ENCODE measurements at regions not wholly inside any gene's neighbourhood (a gene's known extent, or its start where the extent isn't known, plus 50 kb on each side); places are given as distances from the start of the nearest gene placed in this dataset.
"Not testable (repeated sequence)": the region's sequence is repeated elsewhere in the genome, so short reads cannot be mapped to it uniquely, and the experiment has no call there.

- peaks cover 0 to 11% of the 10 kb centered on the region in 2 donors for H3K27me3 ChIP-seq (ENCODE audit: control insufficient read depth in 2 of 2, insufficient read depth in 2 of 2, low read length in 2 of 2)
- H3K9ac ChIP-seq (ENCODE audit: low read depth in 1 of 2, low read length in 2 of 2), result no peak overlapping the region
- no peak overlapping the region for H3K27ac ChIP-seq (ENCODE audit: low read depth in 2 of 2, low read length in 2 of 2)
- no peaks in the 10 kb centered on the region for H3K9me3 ChIP-seq (ENCODE audit: control insufficient read depth in 2 of 2, low read length in 2 of 2)
- no peaks in the 10 kb centered on the region for H3K36me3 ChIP-seq (ENCODE audit: control insufficient read depth in 2 of 2, insufficient read depth in 2 of 2, low read length in 2 of 2)
- H3K4me3 ChIP-seq (ENCODE audit: low read length in 2 of 2), result no peak overlapping the region
- H3K4me1 ChIP-seq (ENCODE audit: control insufficient read depth in 2 of 2, insufficient read depth in 2 of 2, low read length in 2 of 2), result no peaks in the 10 kb centered on the region
Measured at GRCh38 chr2:65608466-65608865, 176.1 kb upstream of the SPRED2 start.

GRCh38 chr2:65607662-65608305, 175.4 kb upstream of the SPRED2 start:
- Histone ChIP-seq H3K4me3 (ENCODE audit: low read length in 2 of 2) (no peak overlapping the region), H3K9ac (ENCODE audit: low read depth in 1 of 2, low read length in 2 of 2) (no peak overlapping the region), H3K36me3 (ENCODE audit: control insufficient read depth in 2 of 2, insufficient read depth in 2 of 2, low read length in 2 of 2) (no peaks in the 10 kb centered on the region), H3K9me3 (ENCODE audit: control insufficient read depth in 2 of 2, low read length in 2 of 2) (no peaks in the 10 kb centered on the region), H3K27ac (ENCODE audit: low read depth in 2 of 2, low read length in 2 of 2) (no peak overlapping the region), H3K27me3 (ENCODE audit: control insufficient read depth in 2 of 2, insufficient read depth in 2 of 2, low read length in 2 of 2) (peaks cover 0 to 11% of the 10 kb centered on the region in 2 donors), H3K4me1 (ENCODE audit: control insufficient read depth in 2 of 2, insufficient read depth in 2 of 2, low read length in 2 of 2) (no peaks in the 10 kb centered on the region)

GRCh38 chr2:65605743-65606058, 173.3 kb upstream of the SPRED2 start:
- Histone ChIP-seq H3K9me3 (ENCODE audit: control insufficient read depth in 2 of 2, low read length in 2 of 2) (no peaks in the 10 kb centered on the region), H3K27me3 (ENCODE audit: control insufficient read depth in 2 of 2, insufficient read depth in 2 of 2, low read length in 2 of 2) (peaks cover 0 to 11% of the 10 kb centered on the region in 2 donors), H3K36me3 (ENCODE audit: control insufficient read depth in 2 of 2, insufficient read depth in 2 of 2, low read length in 2 of 2) (no peaks in the 10 kb centered on the region), H3K9ac (ENCODE audit: low read depth in 1 of 2, low read length in 2 of 2) (no peak overlapping the region), H3K27ac (ENCODE audit: low read depth in 2 of 2, low read length in 2 of 2) (no peak overlapping the region), H3K4me3 (ENCODE audit: low read length in 2 of 2) (no peak overlapping the region), H3K4me1 (ENCODE audit: control insufficient read depth in 2 of 2, insufficient read depth in 2 of 2, low read length in 2 of 2) (no peaks in the 10 kb centered on the region)

- no peak overlapping the region for H3K4me3 ChIP-seq (ENCODE audit: low read length in 2 of 2)
- peaks cover 0 to 11% of the 10 kb centered on the region in 2 donors for H3K27me3 ChIP-seq (ENCODE audit: control insufficient read depth in 2 of 2, insufficient read depth in 2 of 2, low read length in 2 of 2)
- no peak overlapping the region for H3K9ac ChIP-seq (ENCODE audit: low read depth in 1 of 2, low read length in 2 of 2)
- H3K27ac ChIP-seq (ENCODE audit: low read depth in 2 of 2, low read length in 2 of 2), result no peak overlapping the region
- H3K9me3 ChIP-seq (ENCODE audit: control insufficient read depth in 2 of 2, low read length in 2 of 2), result no peaks in the 10 kb centered on the region
- no peaks in the 10 kb centered on the region for H3K36me3 ChIP-seq (ENCODE audit: control insufficient read depth in 2 of 2, insufficient read depth in 2 of 2, low read length in 2 of 2)
- no peaks in the 10 kb centered on the region for H3K4me1 ChIP-seq (ENCODE audit: control insufficient read depth in 2 of 2, insufficient read depth in 2 of 2, low read length in 2 of 2)
Measured at GRCh38 chr2:65605058-65605742, 172.8 kb upstream of the SPRED2 start.

GRCh38 chr2:65604246-65604645, 171.8 kb upstream of the SPRED2 start:
- Histone ChIP-seq H3K4me3 (ENCODE audit: low read length in 2 of 2) (no peak overlapping the region), H3K9me3 (ENCODE audit: control insufficient read depth in 2 of 2, low read length in 2 of 2) (no peaks in the 10 kb centered on the region)

GRCh38 chr2:65602603-65603235, 170.3 kb upstream of the SPRED2 start:
- H3K36me3 ChIP-seq (ENCODE audit: control insufficient read depth in 2 of 2, insufficient read depth in 2 of 2, low read length in 2 of 2), result no peaks in the 10 kb centered on the region
- H3K27me3 ChIP-seq (ENCODE audit: control insufficient read depth in 2 of 2, insufficient read depth in 2 of 2, low read length in 2 of 2), result peaks cover 0 to 5% of the 10 kb centered on the region in 2 donors
- no peaks in the 10 kb centered on the region for H3K4me1 ChIP-seq (ENCODE audit: control insufficient read depth in 2 of 2, insufficient read depth in 2 of 2, low read length in 2 of 2)
- no peak overlapping the region for H3K9ac ChIP-seq (ENCODE audit: low read depth in 1 of 2, low read length in 2 of 2)
- no peak overlapping the region for H3K4me3 ChIP-seq (ENCODE audit: low read length in 2 of 2)
- H3K27ac ChIP-seq (ENCODE audit: low read depth in 2 of 2, low read length in 2 of 2), result no peak overlapping the region
- H3K9me3 ChIP-seq (ENCODE audit: control insufficient read depth in 2 of 2, low read length in 2 of 2), result no peaks in the 10 kb centered on the region

More at GRCh38 chr2:65604246-65604645, 171.8 kb upstream of the SPRED2 start:
- Histone ChIP-seq H3K27ac (ENCODE audit: low read depth in 2 of 2, low read length in 2 of 2) (no peak overlapping the region), H3K9ac (ENCODE audit: low read depth in 1 of 2, low read length in 2 of 2) (no peak overlapping the region), H3K36me3 (ENCODE audit: control insufficient read depth in 2 of 2, insufficient read depth in 2 of 2, low read length in 2 of 2) (no peaks in the 10 kb centered on the region), H3K4me1 (ENCODE audit: control insufficient read depth in 2 of 2, insufficient read depth in 2 of 2, low read length in 2 of 2) (no peaks in the 10 kb centered on the region), H3K27me3 (ENCODE audit: control insufficient read depth in 2 of 2, insufficient read depth in 2 of 2, low read length in 2 of 2) (peaks cover 0 to 11% of the 10 kb centered on the region in 2 donors)

GRCh38 chr2:65600871-65601270, 168.5 kb upstream of the SPRED2 start:
- H3K27me3 ChIP-seq (ENCODE audit: control insufficient read depth in 2 of 2, insufficient read depth in 2 of 2, low read length in 2 of 2); H3K4me1 ChIP-seq (ENCODE audit: control insufficient read depth in 2 of 2, insufficient read depth in 2 of 2, low read length in 2 of 2); H3K9me3 ChIP-seq (ENCODE audit: control insufficient read depth in 2 of 2, low read length in 2 of 2); H3K36me3 ChIP-seq (ENCODE audit: control insufficient read depth in 2 of 2, insufficient read depth in 2 of 2, low read length in 2 of 2); H3K27ac ChIP-seq (ENCODE audit: low read depth in 2 of 2, low read length in 2 of 2); H3K4me3 ChIP-seq (ENCODE audit: low read length in 2 of 2); H3K9ac ChIP-seq (ENCODE audit: low read depth in 1 of 2, low read length in 2 of 2): not testable (repeated sequence)

- not testable (repeated sequence) for H3K36me3 ChIP-seq (ENCODE audit: control insufficient read depth in 2 of 2, insufficient read depth in 2 of 2, low read length in 2 of 2); H3K27ac ChIP-seq (ENCODE audit: low read depth in 2 of 2, low read length in 2 of 2); H3K4me3 ChIP-seq (ENCODE audit: low read length in 2 of 2); H3K9ac ChIP-seq (ENCODE audit: low read depth in 1 of 2, low read length in 2 of 2); H3K9me3 ChIP-seq (ENCODE audit: control insufficient read depth in 2 of 2, low read length in 2 of 2); H3K27me3 ChIP-seq (ENCODE audit: control insufficient read depth in 2 of 2, insufficient read depth in 2 of 2, low read length in 2 of 2); H3K4me1 ChIP-seq (ENCODE audit: control insufficient read depth in 2 of 2, insufficient read depth in 2 of 2, low read length in 2 of 2)
Measured at GRCh38 chr2:65600351-65600750, 168.0 kb upstream of the SPRED2 start.

- Histone ChIP-seq H3K27ac (ENCODE audit: low read depth in 2 of 2, low read length in 2 of 2) (no peak overlapping the region), H3K9me3 (ENCODE audit: control insufficient read depth in 2 of 2, low read length in 2 of 2) (no peaks in the 10 kb centered on the region), H3K36me3 (ENCODE audit: control insufficient read depth in 2 of 2, insufficient read depth in 2 of 2, low read length in 2 of 2) (no peaks in the 10 kb centered on the region), H3K9ac (ENCODE audit: low read depth in 1 of 2, low read length in 2 of 2) (no peak overlapping the region), H3K27me3 (ENCODE audit: control insufficient read depth in 2 of 2, insufficient read depth in 2 of 2, low read length in 2 of 2) (no peaks in the 10 kb centered on the region), H3K4me1 (ENCODE audit: control insufficient read depth in 2 of 2, insufficient read depth in 2 of 2, low read length in 2 of 2) (no peaks in the 10 kb centered on the region), H3K4me3 (ENCODE audit: low read length in 2 of 2) (no peak overlapping the region)
Measured at GRCh38 chr2:65599693-65600092, 167.3 kb upstream of the SPRED2 start.

GRCh38 chr2:65598996-65599395, 166.6 kb upstream of the SPRED2 start:
- H3K9me3 ChIP-seq (ENCODE audit: control insufficient read depth in 2 of 2, low read length in 2 of 2), result no peaks in the 10 kb centered on the region
- H3K9ac ChIP-seq (ENCODE audit: low read depth in 1 of 2, low read length in 2 of 2), result no peak overlapping the region
- no peaks in the 10 kb centered on the region for H3K27me3 ChIP-seq (ENCODE audit: control insufficient read depth in 2 of 2, insufficient read depth in 2 of 2, low read length in 2 of 2)
- H3K4me1 ChIP-seq (ENCODE audit: control insufficient read depth in 2 of 2, insufficient read depth in 2 of 2, low read length in 2 of 2), result no peaks in the 10 kb centered on the region
- no peak overlapping the region for H3K4me3 ChIP-seq (ENCODE audit: low read length in 2 of 2)
- no peak overlapping the region for H3K27ac ChIP-seq (ENCODE audit: low read depth in 2 of 2, low read length in 2 of 2)
- no peaks in the 10 kb centered on the region for H3K36me3 ChIP-seq (ENCODE audit: control insufficient read depth in 2 of 2, insufficient read depth in 2 of 2, low read length in 2 of 2)

Measured in mucosa of rectum (tissue), 2 donors.